22Rv1 (cell line): ENCODE measurements at regions not wholly inside any gene's neighbourhood (a gene's known extent, or its start where the extent isn't known, plus 50 kb on each side); places are given as distances from the start of the nearest gene placed in this dataset.

Experiments used
- CTCF ChIP-seq: fragments of 450-650 bp; IDR thresholded peaks from 2 replicates; pipeline ENCODE4 v1.5.1; 2017; ENCODE audit warnings: mild to moderate bottlenecking
- ZFX ChIP-seq: fragments of 450-650 bp; IDR thresholded peaks from 2 replicates; pipeline ENCODE4 v1.6.1; 2017; ENCODE audit warnings: antibody characterized with exemption, borderline replicate concordance

GRCh38 chr1:166673722-166674121 is 165.6 kb upstream of the POGK start:
- TF ChIP-seq CTCF (no peak), ZFX (no peak)
